H9 (cell line): ENCODE measurements at regions not wholly inside any gene's neighbourhood (a gene's known extent, or its start where the extent isn't known, plus 50 kb on each side); places are given as distances from the start of the nearest gene placed in this dataset.

Experiments used
- DNase-seq: peaks from one replicate; pipeline ENCODE4 v3.0.0-alpha.2; 2017
- H2AFZ ChIP-seq: one replicate; pipeline ENCODE4 v1.6.1; 2013; ENCODE audit warnings: mild to moderate bottlenecking, low read length, control low read depth, moderate library complexity
- H2AK5ac ChIP-seq: 2 replicates; pipeline ENCODE4 v1.6.1; 2013; ENCODE audit warnings: low read length, control low read depth, mixed read lengths; ENCODE audit not compliant: insufficient read length
- H2BK120ac ChIP-seq: one replicate; pipeline ENCODE4 v1.6.1; 2013; ENCODE audit warnings: low read depth, mild to moderate bottlenecking, low read length, control low read depth, inconsistent platforms; ENCODE audit not compliant: poor library complexity, severe bottlenecking
- H2BK12ac ChIP-seq: 2 replicates; pipeline ENCODE4 v1.6.1; 2013; ENCODE audit warnings: low read length, control low read depth, mixed read lengths, low read depth; ENCODE audit not compliant: insufficient read length
- H2BK15ac ChIP-seq: 2 replicates; pipeline ENCODE4 v1.6.1; 2013; ENCODE audit warnings: low read depth, low read length, control low read depth
- H2BK20ac ChIP-seq: one replicate; pipeline ENCODE4 v1.6.1; 2013; ENCODE audit warnings: low read depth, mild to moderate bottlenecking, low read length, control low read depth, inconsistent platforms; ENCODE audit not compliant: poor library complexity, severe bottlenecking
- H2BK5ac ChIP-seq: 2 replicates; pipeline ENCODE4 v1.6.1; 2013; ENCODE audit warnings: low read length, control low read depth, mixed read lengths; ENCODE audit not compliant: insufficient read length
- H3K14ac ChIP-seq: 2 replicates; pipeline ENCODE4 v1.6.1; 2013; ENCODE audit warnings: low read length, control low read depth; ENCODE audit not compliant: insufficient read depth
- H3K18ac ChIP-seq: 2 replicates; pipeline ENCODE4 v1.6.1; 2013; ENCODE audit warnings: low read depth, mild to moderate bottlenecking, mixed read lengths, low read length, control low read depth; ENCODE audit not compliant: insufficient read length
- H3K23ac ChIP-seq: 2 replicates; pipeline ENCODE4 v1.6.1; 2013; ENCODE audit warnings: low read length, control low read depth, mixed read lengths, low read depth; ENCODE audit not compliant: insufficient read length
- H3K23me2 ChIP-seq: 2 replicates; pipeline ENCODE4 v1.6.1; 2013; ENCODE audit warnings: low read depth, mild to moderate bottlenecking, mixed read lengths, low read length, control low read depth; ENCODE audit not compliant: insufficient read length, poor library complexity, severe bottlenecking
- H3K27ac ChIP-seq: 2 replicates; pipeline ENCODE4 v1.5.1; 2013; ENCODE audit warnings: low read length, control low read depth, mixed read lengths, low read depth; ENCODE audit not compliant: insufficient read length
- H3K27me3 ChIP-seq: 2 replicates; pipeline ENCODE4 v1.6.1; 2013; ENCODE audit warnings: low read length, control low read depth, inconsistent platforms; ENCODE audit not compliant: insufficient read depth
- H3K4ac ChIP-seq: 2 replicates; pipeline ENCODE4 v1.6.1; 2013; ENCODE audit warnings: low read depth, mild to moderate bottlenecking, control low read depth, inconsistent platforms, low read length, moderate library complexity
- H3K4me1 ChIP-seq: 2 replicates; pipeline ENCODE4 v1.6.1; 2013; ENCODE audit warnings: low read length, control low read depth, inconsistent platforms; ENCODE audit not compliant: insufficient read depth
- H3K4me2 ChIP-seq: 2 replicates; pipeline ENCODE4 v1.6.1; 2013; ENCODE audit warnings: low read length, control low read depth, mixed read lengths; ENCODE audit not compliant: insufficient read length, insufficient read depth
- H3K56ac ChIP-seq: 2 replicates; pipeline ENCODE4 v1.6.1; 2013; ENCODE audit warnings: low read depth, mild to moderate bottlenecking, mixed read lengths, low read length, control low read depth; ENCODE audit not compliant: insufficient read length
- H3K79me1 ChIP-seq: 2 replicates; pipeline ENCODE4 v1.6.1; 2013; ENCODE audit warnings: low read depth, mild to moderate bottlenecking, moderate library complexity, low read length, control low read depth, inconsistent platforms; ENCODE audit not compliant: insufficient read depth, poor library complexity, severe bottlenecking
- H3K79me2 ChIP-seq: 2 replicates; pipeline ENCODE4 v1.6.1; 2013; ENCODE audit warnings: low read length, control low read depth, inconsistent platforms; ENCODE audit not compliant: insufficient read depth
- H3K9ac ChIP-seq: 2 replicates; pipeline ENCODE4 v1.6.1; 2013; ENCODE audit warnings: low read length, control low read depth, mixed read lengths; ENCODE audit not compliant: insufficient read length; ENCODE audit errors: extremely low read depth
- H3K9me3 ChIP-seq: one replicate; pipeline ENCODE4 v1.6.1; 2013; ENCODE audit warnings: low read depth, low read length, inconsistent platforms; ENCODE audit not compliant: control insufficient read depth
- H3T11ph ChIP-seq: one replicate; pipeline ENCODE4 v1.6.1; 2013; ENCODE audit warnings: mild to moderate bottlenecking, low read length, control low read depth, inconsistent platforms
- H4K20me1 ChIP-seq: one replicate; pipeline ENCODE4 v1.6.1; 2013; ENCODE audit not compliant: control insufficient read depth, insufficient read length, insufficient read depth
- H4K5ac ChIP-seq: 2 replicates; pipeline ENCODE4 v1.6.1; 2013; ENCODE audit warnings: low read depth, mild to moderate bottlenecking, mixed read lengths, low read length, control low read depth; ENCODE audit not compliant: insufficient read length
- H4K8ac ChIP-seq: replicated peaks from 2 replicates; pipeline ENCODE4 v1.6.1; 2013; ENCODE audit warnings: low read length, control low read depth, mixed read lengths, low read depth; ENCODE audit not compliant: insufficient read length
- H4K91ac ChIP-seq: 2 replicates; pipeline ENCODE4 v1.6.1; 2013; ENCODE audit warnings: low read depth, mild to moderate bottlenecking, moderate library complexity, mixed read lengths, low read length, control low read depth; ENCODE audit not compliant: insufficient read length
- H3K27ac Mint-ChIP-seq, 3 experiments: 2 replicates in 2 of 3; 3 replicates in 1 of 3; pipeline ENCODE4 v1.8.0; 2020 to 2021; ENCODE audit warnings: mixed read lengths in 3 of 3, mild to moderate bottlenecking in 1 of 3, moderate library complexity in 1 of 3
- H3K27me3 Mint-ChIP-seq: 2 replicates; pipeline ENCODE4 v1.8.0; 2021; ENCODE audit warnings: low read depth, mild to moderate bottlenecking, moderate library complexity, mixed read lengths
- H3K36me3 Mint-ChIP-seq, 3 experiments: 2 replicates in 2 of 3; 3 replicates in 1 of 3; pipeline ENCODE4 v1.8.0; 2020 to 2021; ENCODE audit warnings: low read depth in 3 of 3, mixed read lengths in 3 of 3; ENCODE audit not compliant: insufficient read depth in 1 of 3
- H3K4me1 Mint-ChIP-seq, 2 experiments: 2 replicates each; pipeline ENCODE4 v1.8.0; 2020; ENCODE audit warnings: mixed read lengths in 2 of 2
- H3K4me3 Mint-ChIP-seq, 2 experiments: 2 replicates in 1 of 2; 3 replicates in 1 of 2; pipeline ENCODE4 v1.8.0; 2020 to 2021; ENCODE audit warnings: mild to moderate bottlenecking in 2 of 2, mixed read lengths in 2 of 2, moderate library complexity in 1 of 2
- H3K9me3 Mint-ChIP-seq, 2 experiments: 2 replicates in 1 of 2; 3 replicates in 1 of 2; pipeline ENCODE4 v1.8.0; 2020; ENCODE audit warnings: mild to moderate bottlenecking in 2 of 2, mixed read lengths in 2 of 2, moderate library complexity in 1 of 2
- CTCF ChIP-seq: fragments of 200-600 bp; sonication (generic); conservative IDR thresholded peaks from 3 replicates; pipeline ENCODE4 v1.8.0; 2021; ENCODE audit warnings: antibody characterized with exemption, mild to moderate bottlenecking
- WGBS: extraction: QIAGEN DNeasy Blood & Tissue Kit; methylation state at CpG from one replicate; pipeline ENCODE4 v1.1.7; 2013; ENCODE audit warnings: missing lambda C conversion rate, low lambda C conversion rate, mixed read lengths; ENCODE audit not compliant: insufficient read length; ENCODE audit errors: extremely low coverage; 5-methylcytosine and 5-hydroxymethylcytosine counted together

DNA sequence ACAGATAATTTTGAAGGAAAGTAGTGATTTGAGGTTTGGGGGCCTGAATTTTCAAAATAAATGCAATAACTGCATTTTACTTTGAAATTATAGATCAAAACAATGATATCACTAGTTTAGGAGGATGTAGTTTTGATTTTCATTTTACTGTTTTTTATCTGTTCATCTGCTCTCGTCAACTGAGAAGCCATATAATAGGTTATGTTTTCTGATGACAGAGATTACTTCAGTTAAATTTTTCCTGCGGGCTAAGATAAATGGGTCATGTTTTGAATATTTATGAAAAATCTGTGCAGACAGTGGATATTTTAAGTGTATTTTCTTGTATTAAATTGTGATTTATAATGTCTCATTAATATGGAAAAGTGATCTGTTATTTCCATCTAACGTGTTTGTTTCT is 573.4 kb downstream of the CPS1 start:
- peaks cover 0 to 7% of the 10 kb centered on the region in 2 experiments; a peak in 2 of 4 replicates for H3K4me1 Mint-ChIP-seq
- H3T11ph ChIP-seq = no peak overlapping the region
- H3K9ac ChIP-seq = no peak overlapping the region
- H3K23ac ChIP-seq = no peak overlapping the region
- H3K9me3 Mint-ChIP-seq = no peaks in the 10 kb centered on the region
- no peak overlapping the region for H3K4me3 Mint-ChIP-seq
- no peak overlapping the region for H3K27ac ChIP-seq
- no peak for DNase-seq
- no peaks in the 10 kb centered on the region for H3K23me2 ChIP-seq
- H3K56ac ChIP-seq = no peak overlapping the region
- no peak overlapping the region for H2AFZ ChIP-seq
- no peak overlapping the region for H3K4me2 ChIP-seq
- no peak overlapping the region for H2BK5ac ChIP-seq
- H3K27ac Mint-ChIP-seq = no peak overlapping the region; a peak in 1 of 7 replicates
- H3K36me3 Mint-ChIP-seq = no peaks in the 10 kb centered on the region
- H2BK12ac ChIP-seq = no peak overlapping the region
- no peaks in the 10 kb centered on the region for H4K20me1 ChIP-seq
- no peaks in the 10 kb centered on the region for H3K9me3 ChIP-seq
- no peaks in the 10 kb centered on the region for H3K27me3 Mint-ChIP-seq
- H3K4me1 ChIP-seq = no peaks in the 10 kb centered on the region; the same call in 1 of the 2 replicates
- TF ChIP-seq CTCF = no peak
- no peaks in the 10 kb centered on the region for H3K27me3 ChIP-seq
- H4K91ac ChIP-seq = no peak overlapping the region
- H2BK20ac ChIP-seq = no peak overlapping the region
- WGBS = no CpG with 5 or more reads among the region's 3 CpGs
- H2BK120ac ChIP-seq = no peak overlapping the region
- no peak overlapping the region for H4K5ac ChIP-seq
- no peaks in the 10 kb centered on the region for H3K79me1 ChIP-seq
- no peaks in the 10 kb centered on the region for H3K79me2 ChIP-seq
- H3K4ac ChIP-seq = no peak overlapping the region
- H3K14ac ChIP-seq = no peak overlapping the region
- no peak overlapping the region for H2BK15ac ChIP-seq
- no peak overlapping the region for H3K18ac ChIP-seq
- H4K8ac ChIP-seq = no peak overlapping the region
- no peak overlapping the region for H2AK5ac ChIP-seq
